Islet precursor cell (in vitro differentiated cells): ENCODE measurements at regions not wholly inside any gene's neighbourhood (a gene's known extent, or its start where the extent isn't known, plus 50 kb on each side); places are given as distances from the start of the nearest gene placed in this dataset.

Source experiments
- DNase-seq: peaks from one replicate; pipeline ENCODE4 v3.0.0-alpha.2; 2018

DNA sequence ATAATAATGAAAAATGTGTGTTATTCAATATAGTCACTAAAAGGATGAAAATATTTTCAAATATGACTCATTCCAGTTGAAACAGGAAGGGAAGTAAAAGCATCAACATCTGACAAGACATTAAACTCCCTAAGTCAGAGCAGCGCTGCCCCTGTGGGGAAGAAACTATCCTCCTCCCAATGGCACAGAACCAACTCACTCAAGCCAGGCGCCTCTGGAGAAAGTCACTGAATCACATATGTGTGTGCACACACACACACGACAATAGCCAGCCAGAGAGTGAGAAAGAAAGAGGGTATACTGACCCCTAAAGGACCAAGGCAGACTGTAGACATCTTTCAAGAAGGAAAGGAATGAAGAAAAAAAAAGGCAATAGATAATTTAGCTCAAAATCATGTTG lies 126.9 kb downstream of the SETD4 start:
- peak; percentile 71 for DNase-seq

DNA sequence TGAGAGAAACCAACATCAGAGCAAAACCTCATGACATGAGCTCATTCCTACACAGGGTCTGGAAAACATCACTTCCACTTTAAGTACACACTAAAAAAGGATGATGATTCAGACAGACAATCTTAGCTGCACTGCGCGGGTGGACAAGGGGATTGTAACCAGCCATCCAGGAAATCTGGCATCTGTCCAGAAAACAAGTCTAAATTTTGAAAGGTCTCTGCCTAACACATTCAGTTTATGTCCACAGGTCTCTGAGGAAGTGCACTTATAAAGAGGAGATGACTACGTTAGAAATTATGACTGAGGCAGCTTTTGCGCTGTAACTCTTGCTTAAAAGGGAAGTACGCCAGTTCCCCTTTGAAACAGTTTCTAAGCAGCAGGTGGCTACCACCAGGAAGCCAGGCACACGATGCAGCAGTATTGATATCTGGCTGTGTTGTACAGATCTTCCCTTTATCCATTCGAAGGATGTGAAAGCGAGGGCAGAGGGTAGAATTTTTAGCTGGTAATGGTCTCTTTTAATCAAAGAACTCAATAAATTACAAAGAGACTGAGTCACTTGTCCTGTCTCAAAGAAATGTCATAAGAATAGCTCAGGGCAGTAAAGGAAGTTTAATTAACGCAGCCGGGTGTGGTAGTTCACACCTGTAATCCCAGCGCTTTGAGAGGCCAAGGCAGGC lies 128.0 kb downstream of the SETD4 start:
- DNase-seq: peak; percentile 87

DNA sequence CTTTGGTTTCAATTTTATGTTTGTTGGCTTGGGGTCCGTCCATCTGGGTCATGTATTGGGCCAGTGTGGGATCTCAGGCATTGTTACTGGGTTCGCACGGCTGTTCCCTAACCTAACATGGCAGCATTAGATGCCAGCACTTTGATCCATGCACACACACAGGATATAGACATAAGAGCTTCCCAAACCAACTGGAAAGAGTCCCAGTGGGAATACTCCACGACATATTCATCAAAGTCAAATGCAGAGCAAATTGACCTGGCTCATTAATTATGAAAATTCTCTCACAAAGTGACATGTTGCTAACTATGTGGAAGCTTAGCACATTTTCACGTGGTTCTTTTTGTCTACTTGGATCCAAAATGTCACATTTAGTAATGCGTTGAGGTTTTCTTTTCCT lies 130.4 kb downstream of the SETD4 start:
- no peak for DNase-seq

DNA sequence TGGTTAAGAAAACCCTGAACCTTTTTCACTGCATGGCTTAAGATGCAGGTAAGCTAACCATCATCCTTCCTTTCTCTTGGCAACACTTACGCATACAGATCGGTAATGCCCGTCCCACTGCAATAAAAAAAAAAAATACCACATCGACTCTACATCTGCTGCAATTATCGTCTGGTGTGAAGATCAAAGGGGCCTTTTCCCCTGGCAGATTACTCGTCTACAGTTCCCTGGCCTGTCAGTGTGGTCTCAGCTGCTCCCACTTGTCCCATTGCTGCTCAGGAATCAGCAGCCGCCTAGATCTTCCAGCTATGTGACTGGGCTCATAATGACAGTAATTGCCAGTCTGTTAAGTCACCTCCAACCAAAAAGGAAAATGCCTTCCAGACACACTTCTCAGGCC lies 133.1 kb downstream of the SETD4 start:
- peak; percentile 80 for DNase-seq

DNA sequence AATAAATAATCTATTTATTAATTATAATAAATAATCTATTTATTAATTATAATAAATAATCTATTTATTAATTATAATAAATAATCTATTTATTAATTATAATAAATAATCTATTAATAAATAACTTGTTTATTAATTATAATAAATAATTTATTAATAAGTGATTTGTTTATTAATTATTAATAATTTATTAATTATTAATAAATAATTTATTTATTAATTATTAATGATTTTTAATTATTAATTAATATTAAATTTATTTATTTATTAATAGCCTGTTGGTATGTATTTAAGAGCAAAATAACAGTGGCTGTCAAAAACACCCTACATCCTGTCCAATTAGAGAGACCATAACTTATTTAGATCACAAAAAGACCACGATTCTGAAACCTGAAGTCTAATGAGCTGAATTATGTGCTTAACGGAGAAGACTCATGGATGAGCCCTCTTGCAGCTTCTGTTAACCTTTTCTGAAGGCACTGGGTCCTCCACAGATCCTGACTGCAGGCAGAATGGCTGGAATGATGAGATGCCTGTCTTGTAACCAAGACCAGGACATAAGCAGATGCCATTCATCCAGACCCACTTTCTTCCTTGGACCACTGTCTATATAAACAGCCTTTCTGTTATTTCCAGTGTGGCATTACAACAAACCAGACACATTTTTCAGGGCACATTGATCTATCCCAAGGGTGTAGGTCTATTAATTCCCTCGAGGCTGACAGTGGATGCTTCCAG lies 134.2 kb downstream of the SETD4 start:
- no peak for DNase-seq

DNA sequence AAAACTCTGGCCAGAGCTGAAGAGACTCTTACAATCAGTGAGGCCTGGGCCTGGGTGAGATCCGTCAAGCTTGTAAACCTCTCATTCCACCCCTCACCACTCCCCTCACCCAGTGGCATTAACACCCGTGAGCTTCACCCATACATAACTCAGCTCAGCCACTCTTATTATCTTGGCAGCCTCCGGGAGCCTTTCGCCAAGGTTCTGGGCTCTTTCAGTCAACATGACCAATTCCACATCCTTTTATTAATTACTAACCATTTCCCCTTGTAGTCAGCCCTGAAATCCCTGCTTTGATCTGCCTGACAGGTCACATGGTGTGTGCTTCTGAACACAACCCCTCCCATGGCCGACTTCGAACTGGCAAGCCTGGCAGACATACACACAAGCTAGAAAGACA lies 134.8 kb downstream of the SETD4 start:
- DNase-seq: peak; percentile 76

DNA sequence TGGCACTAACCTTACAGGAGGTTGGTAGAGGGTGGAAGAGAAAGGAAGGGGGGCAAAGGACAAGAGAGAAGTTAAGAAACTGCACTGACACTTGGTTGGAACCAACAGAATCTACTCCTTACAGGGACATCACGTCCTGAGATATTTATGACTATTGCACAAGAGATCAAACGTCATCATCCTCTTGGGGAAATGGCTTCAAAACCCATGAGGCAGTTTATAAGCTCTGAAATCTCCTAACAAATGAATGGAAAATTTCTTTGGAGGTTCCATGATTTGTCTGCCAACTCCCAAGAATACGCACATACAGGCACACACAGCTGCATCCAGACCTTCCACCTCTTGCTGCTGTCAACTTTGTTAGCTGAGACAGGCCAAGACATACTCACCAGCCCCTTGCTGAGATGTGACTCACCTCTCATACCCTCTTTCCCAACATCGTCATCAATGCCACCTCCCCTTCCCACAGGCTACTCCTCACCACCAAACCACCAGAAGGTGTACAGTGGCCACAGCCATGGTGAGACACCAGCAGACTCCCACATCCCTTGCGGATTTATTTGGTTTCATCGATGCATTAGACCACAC lies 135.5 kb downstream of the SETD4 start:
- DNase-seq: peak; percentile 67

DNA sequence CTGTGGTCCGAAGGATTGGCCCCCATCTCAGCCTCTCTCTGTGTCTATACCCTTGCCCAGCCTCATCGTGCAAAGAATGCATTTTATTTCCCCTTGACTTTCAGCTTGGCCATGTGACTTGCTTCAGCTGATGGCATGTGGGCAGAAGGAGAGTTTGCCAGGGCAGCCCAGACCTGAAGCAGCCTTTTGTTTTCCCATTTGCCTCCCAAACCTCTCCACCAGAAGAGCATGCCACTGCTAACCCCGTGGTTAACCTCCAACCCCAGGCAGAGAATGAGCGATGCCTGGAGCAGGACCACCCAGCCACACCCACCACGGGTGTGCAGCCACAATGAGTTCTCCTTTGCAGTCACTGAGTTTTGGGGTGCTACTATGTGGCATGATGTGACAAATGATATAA lies 136.4 kb downstream of the SETD4 start:
- DNase-seq: no peak

DNA sequence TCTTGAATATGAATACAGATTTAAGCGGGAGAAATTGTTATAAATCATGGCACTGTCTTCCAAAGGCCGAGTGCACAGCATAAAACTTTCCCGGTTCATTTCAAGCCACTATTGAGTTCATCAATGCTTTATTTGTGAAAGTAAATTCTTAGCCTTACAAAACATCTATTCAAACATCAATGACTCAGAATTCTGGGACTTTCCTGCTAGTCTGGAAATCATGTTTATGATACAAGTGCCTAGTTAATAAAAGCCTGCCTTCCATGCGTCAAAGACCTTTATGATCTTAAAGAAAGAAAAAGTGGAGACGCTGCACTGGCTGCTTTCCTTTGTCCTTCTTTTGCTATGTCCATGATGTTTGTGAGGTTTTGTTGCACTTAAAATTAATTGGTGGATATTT lies 137.7 kb downstream of the SETD4 start:
- no peak for DNase-seq

DNA sequence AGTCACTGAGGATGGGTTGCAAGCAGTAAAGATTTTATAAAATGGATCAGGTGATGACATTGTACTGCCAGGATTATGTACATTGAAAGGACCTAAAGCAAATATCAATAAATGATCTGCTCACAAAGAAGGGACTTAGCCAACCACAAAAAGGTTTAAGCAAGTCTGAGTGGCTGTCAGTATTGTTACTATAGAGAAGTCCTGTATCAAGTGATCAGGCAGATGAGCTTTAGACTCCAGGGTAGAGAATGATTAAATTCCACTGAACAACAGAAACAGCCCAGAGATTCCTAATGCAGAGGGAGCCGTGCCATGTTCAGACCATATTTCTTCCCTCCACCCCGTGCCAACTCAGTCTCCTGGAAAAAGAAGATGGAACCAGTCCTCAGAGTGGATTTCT lies 138.9 kb downstream of the SETD4 start:
- DNase-seq: no peak

DNA sequence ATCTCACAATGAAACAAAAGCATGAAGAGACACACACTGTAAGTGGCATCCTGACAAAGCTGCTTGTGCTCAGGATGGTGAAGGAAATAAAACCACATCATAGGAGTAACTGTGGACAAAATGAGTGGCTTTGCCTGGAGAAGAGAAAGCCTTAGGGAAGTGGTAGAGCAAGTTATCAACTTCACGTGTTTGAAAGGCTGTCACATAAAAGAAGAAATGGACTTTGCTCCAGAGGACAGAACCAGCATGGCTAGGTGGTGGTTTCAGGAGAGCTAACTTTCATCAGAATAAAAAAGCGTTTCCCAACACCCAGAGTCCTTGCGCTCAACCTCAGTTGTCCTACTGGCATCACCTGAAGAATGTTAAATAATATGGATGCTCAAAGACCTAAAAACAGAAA lies 139.9 kb downstream of the SETD4 start:
- no peak for DNase-seq

DNA sequence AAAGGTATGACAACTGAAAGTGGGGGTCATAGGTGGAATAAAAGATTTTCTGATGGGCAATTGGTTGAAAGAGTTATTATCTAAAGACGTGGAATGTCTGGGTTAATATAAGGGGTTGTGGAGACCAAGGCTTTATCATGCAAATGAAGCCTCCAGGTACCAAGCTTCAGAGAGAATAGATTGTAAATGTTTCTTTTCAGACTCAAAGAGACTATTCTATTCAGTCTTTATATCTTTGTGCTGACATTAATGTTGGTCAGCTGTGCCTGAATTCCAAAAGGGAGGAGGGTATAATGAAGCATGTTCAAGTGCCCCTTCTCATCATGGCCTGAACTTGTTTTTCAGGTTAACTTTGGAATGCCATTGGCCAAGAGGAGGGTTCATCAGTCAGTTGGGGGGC lies 145.3 kb downstream of the SETD4 start:
- no peak for DNase-seq

DNA sequence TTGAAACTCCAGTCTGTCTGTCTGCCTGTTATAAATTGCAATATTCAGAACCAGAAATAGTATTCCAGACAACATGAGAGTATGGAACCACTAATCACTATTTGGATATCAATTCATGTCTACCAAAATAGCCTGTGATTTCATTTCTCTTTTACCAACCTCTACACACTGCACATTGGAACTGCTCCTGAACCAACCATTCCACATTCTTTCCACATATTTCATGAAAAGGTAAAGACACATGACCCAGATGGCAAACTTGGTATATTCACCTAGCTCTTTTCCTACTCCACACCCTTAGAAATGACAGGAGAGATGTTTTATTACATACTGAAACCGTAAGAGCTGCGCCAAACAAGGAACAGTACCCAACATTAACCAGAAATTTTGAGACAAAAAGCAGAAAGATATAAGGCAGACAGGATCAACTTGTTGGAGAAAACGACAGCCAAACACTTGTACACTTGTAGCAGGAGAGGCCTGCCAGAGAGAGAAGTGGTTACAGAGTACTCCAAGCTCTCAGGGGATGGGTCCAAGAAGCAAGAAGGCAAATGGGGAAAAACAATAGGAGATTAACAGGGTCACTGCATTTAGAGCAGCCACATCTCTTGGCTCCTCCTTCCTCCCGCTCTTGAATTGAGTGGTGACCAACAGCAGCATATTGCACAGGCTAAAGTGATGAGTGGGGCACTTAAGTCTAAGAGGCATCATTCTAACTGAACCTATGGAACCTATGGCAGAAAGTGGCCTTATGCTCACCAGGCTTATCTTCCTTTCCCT lies 148.7 kb downstream of the SETD4 start:
- DNase-seq: no peak

DNA sequence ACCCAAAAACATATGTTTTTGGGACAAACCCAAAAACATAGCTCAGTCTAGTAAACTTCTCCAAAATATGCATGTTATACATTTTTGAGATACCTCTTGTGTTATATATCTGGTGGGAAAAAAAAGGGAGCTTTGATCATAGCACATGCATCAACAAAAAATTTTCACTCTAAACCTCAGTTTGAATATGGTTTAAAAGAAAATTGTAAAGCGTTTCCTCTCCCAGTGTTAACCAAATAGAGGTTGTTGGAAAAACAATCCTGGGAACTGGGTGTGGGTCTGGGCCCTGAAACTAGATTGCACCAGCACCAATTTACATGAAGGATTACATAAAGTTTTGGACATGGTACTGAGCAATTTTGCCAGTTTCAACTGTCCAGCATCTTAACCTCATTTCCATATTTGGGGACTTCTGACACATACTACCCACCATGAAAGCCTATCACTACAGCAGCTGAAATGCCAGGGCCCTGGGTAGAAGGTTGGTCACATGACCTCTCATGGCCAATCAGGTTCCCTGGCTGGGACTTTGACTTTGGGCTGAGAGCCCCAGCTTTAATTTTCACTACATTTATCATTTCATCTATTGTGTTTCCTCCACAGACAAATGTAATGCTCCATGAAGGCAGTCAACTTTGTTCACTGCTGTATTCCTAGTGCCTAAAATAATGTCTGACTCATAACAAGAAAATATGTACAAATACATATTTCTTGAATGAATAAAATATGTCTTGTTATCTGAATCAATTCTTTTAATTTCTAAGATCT lies 150.7 kb downstream of the SETD4 start:
- no peak for DNase-seq

DNA sequence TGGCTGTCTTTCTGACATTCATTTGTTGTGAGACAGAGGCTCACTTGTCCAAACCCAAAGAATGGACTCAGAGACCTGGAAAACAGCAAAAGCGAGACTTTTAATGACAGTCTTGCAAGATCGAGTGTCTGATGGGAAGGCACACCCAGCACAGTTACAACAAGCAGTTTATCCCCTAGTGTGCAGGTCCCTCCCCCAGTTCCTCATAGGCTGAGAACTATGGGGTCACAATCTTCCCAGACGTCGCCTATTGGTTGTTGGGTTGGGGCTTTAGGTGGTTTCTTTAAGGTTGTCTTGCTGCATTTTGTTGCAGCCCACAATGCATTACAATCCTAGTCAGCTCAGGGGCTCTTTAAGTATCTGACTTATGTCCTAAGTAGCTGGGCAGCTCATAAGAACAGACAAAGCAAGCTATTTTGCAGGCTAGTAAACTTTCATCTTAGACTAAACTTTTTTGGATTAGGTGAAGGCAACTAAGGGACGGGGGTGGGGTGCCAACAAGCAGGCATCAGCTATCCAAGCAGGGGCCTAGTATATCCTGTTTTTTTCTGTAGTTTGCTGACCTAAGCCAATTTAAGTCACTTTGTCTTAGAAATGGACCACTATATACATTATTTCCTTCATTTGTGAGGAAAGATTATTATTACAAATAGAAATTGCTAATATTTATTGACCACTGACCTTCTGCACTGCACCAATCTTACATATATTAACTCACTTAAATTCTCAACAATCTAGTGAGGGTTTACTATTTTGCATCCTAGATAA lies 151.8 kb downstream of the SETD4 start:
- DNase-seq: peak; percentile 75

DNA sequence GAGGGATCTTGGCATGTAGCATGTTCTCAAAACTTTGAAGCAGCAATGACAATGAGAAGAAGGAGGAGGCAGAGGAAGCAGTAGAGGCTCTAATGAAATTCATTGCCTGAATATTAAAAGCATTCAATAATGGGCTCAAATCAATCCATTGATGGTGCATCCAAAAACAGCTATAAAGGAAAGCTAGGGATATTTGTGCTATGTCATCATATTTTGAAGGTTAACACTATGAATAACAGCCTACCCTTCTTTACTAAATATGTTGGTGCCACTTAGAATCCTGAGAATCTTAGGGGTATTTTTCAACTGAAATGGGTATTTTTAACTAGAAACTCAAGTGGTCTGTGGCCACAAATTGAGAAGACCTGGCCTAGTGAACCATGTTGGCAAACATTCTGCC lies 153.7 kb downstream of the SETD4 start:
- DNase-seq: no peak

DNA sequence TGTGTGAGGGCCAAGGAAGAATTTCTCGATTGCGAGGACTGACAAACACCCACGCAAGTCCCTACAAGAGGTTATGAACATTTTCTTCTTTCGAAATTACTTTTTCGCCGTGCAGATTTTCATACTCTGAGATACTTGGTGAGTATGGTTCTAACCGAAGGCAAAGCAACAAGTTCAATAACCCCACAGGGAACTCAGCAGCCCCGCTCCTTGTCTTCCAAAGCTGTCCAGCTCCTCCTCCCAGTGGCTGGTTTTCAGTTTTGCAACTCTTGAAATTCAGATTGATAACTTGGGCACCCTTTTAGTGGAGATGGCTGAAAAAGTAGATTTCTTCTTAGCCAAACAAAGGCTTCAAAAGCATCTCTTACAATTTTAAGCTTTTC lies 154.4 kb downstream of the SETD4 start:
- no peak for DNase-seq

DNA sequence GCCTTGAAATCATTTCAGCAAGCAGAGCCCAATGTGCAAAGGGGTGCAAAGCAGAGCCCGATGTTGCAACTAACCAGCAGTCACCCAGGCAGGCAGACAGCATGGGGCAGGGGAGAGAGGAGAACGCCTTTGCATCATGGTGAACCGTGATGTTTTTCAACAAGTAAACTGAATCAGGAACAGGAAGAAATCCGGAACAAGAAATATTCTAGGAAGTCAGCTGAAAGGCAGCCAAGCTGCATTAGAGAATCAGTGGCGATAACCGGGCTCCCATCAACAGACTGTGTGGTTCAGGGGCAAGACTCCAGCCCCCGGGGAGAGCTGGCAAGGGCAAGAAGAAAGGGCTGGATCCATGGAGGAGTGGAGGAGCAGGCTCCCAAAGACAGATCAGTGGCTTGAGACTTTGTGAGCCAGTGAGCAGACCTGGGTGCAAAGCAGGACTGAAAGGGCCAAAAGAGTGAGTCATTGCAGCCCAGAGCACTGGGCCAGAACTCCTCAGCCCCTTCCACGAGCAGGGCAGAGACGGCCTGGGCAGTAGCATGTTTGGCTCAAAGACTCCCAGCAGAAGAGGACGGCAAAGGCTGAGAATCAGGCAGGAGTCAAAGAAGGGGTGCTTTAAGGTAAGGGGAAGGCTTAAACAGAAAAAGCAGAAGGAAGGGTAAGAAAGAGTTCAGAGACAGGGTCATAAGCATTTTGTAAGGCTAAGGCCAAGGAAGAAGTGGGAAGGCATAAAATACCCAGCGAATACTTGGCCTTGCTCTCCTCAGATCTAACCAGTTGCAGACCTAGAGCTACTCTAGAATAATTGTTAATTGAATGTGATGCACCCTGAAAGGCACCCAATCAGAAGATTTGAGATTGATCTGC lies 155.0 kb downstream of the SETD4 start:
- peak; percentile 67 for DNase-seq

DNA sequence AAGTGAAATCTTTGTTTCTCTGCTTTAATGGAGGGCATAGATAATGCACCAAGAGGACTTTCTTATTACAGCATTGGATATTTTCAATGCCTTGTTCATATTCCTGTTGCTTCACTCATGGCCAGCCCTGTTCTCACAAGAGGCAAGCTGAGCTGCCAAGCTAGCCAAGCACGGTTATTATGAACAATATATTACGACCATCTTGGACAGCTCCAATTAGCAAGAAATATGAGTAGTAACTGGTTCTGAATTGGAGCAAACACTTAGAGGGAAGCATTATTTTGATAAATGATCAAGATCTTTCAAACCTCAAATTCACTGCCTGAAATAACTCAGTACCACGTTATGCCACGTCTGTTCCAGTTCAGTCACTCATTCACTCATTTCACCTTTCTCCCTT lies 159.8 kb downstream of the SETD4 start:
- no peak for DNase-seq

DNA sequence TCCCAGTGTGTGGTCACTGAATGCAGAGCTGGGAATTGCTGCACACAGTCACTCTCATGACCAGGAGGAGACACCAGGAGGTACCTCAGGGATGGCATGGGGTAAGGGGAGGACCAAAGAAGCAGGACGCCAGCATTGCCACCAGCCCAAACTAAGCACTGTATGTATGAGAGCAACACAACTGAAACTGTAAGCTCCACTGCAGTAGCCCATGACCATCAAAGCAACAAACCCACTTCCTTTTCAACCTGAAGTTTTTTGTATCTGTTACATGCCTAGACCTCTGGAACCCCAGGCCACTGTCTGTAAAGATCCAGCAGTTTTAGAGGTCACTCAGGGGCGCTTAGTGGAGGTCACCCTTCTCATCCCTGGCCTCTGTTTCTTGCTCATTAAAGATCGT lies 164.3 kb downstream of the SETD4 start:
- DNase-seq: no peak

DNA sequence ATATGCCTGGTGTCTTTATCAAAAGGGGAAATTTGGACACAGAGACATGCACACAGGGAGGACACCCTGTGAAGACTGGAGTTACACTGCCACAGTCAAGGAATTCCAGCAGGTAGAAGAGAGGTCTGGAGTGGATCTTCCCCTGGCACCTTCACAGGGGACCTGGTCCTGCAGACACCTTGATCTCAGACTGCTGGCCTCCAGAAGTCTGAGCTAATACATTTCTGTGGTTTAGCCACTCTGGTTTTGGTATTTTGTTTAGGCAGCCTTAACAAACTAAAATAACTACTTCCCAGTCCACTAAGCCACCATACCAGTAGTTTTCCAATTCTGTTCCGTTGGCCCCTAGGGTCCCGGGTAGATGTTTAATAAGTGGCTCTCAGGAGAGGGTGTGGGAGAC lies 164.7 kb downstream of the SETD4 start:
- no peak for DNase-seq
